ENCODE measurements at regions not wholly inside any gene's neighbourhood (a gene's known extent, or its start where the extent isn't known, plus 50 kb on each side); places are given as distances from the start of the nearest gene placed in this dataset.

- Histone ChIP-seq H3K27ac (no peak overlapping the region), H3K4me3 (no peak overlapping the region)
These were observed 205.4 kb upstream of the CARD18 start for GRCh38 chr11:105344938-105345337.

DNA sequence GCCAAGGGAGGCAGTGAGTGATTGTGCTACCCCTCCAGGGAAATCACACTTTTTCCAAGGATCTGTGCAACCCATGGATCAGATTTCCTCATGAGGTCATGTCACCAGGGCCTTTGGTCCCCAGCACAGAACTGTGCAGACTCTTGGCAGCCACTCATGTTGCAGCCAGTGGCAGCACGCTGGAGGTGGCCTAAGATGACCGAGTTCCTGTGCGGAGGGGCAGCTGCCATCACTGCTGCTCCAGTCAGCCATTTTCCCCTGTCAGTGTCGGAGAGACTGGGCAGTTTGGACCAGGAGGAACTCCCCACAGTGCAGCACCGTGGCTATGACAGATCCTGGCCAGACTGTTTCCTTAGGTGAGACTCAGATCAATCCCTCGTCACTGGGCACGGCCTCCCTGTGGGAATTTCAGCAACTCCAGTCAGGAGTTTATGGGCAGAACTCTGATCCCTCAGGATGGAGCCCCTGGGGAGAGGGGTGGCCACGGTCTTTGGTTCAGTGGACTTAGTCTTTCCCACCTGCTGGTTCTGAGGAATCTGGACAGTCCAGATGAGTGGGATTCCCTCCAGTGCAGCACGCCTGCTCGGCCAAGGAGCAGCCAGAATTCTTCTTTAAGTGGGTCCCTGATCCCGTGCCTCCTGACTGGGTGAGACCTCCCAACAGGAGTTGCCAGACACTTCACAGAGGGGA, 194.6 kb upstream of the CARD18 start:
- no peak overlapping the region for H3K4me3 ChIP-seq
- no peak overlapping the region for H3K27ac ChIP-seq

GRCh38 chr11:105333153-105333552, 193.6 kb upstream of the CARD18 start:
- no peak overlapping the region for H3K27ac ChIP-seq
- no peak overlapping the region for H3K4me3 ChIP-seq

DNA sequence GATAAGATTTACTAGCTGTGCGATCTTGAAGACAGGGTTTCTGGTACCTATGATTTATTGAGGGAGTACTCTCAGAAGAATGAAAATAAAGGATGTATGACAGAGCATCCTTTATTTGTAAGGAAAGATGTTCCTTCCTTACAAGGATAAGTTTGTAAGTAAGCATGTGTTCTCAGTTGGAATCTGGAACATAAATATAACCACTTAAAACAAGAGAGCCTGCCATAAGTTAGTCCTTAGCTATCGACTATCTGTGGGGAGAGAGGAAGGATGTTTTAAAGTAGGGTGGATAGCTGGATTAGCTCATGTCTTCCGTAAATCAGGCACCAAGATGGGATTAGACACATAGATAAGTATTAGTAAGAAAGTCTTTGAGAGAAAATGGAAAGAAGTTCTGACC, 192.6 kb upstream of the CARD18 start:
- Histone ChIP-seq H3K4me3 (no peak overlapping the region), H3K27ac (no peak overlapping the region)

- Histone ChIP-seq H3K27ac (no peak overlapping the region), H3K4me3 (no peak overlapping the region)
These were observed 188.5 kb upstream of the CARD18 start for GRCh38 chr11:105328061-105328460.

GRCh38 chr11:105324156-105324555, 184.6 kb upstream of the CARD18 start:
- Histone ChIP-seq H3K4me3 (no peak overlapping the region), H3K27ac (no peak overlapping the region)

DNA sequence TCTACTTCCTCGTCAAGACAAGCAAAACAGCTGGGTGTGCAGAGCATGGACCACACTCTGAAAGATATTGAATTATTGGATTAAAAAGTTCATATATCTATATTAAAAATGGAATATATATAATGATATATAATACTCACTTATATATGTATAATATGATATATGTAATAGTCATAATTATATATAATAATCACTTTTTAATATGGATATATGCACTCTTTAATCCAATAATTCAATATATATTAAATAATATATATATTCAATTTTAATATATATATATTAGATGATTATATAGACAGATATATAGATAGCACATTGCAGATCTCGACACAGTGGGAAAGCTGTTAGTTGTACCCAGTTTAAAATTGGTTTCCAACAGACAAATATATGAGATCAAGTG, 182.1 kb upstream of the CARD18 start:
- H3K27ac ChIP-seq: no peak overlapping the region
- no peak overlapping the region for H3K4me3 ChIP-seq

- Histone ChIP-seq H3K27ac (no peak overlapping the region), H3K4me3 (no peak overlapping the region)
These were observed 175.7 kb upstream of the CARD18 start for GRCh38 chr11:105315287-105315686.

DNA sequence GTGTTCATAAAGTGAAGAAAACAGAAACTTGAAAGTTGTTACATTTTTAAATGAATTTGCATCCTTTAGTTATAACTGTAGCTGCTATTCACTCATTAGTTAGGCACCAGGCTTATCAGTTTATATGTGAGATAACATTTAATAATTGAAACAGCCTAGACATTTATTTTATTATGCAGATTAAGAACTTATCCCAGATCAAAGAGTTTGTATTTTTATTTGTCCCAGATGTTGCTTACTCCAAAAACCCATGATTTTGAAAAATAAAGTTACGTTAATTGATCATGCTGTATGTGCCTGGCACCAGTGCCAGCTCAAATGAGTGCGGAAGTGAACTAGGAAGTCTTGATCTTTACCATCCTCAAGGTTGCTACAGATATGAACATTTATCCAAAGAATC, 172.7 kb upstream of the CARD18 start:
- H3K4me3 ChIP-seq: no peak overlapping the region
- no peak overlapping the region for H3K27ac ChIP-seq

DNA sequence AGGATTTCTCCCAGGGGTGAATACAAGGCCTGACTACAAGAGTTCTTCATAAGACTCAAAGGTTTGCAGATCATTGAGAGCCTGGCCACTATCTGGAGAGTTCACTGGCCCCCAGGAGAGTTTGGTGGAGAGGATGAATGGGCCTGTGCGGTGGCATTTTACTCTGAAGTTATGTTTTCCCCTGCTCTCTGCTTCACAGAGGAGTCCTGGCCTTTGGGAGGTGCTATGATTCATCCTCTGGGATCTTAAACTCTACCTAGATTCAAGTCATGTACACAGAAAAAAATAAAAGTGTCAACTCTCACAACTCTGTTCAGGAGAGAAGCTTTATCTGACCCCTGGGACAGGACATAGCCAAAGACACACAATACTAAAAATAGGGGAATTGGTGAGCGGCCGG, 159.1 kb upstream of the CARD18 start:
- H3K27ac ChIP-seq: no peak overlapping the region
- no peak overlapping the region for H3K4me3 ChIP-seq

- Histone ChIP-seq H3K27ac (no peak overlapping the region), H3K4me3 (no peak overlapping the region)
These were observed 158.6 kb upstream of the CARD18 start for GRCh38 chr11:105298174-105298573.

- H3K4me3 ChIP-seq: no peak overlapping the region
- no peak overlapping the region for H3K27ac ChIP-seq
These were observed 157.9 kb upstream of the CARD18 start for GRCh38 chr11:105297463-105297862.

DNA sequence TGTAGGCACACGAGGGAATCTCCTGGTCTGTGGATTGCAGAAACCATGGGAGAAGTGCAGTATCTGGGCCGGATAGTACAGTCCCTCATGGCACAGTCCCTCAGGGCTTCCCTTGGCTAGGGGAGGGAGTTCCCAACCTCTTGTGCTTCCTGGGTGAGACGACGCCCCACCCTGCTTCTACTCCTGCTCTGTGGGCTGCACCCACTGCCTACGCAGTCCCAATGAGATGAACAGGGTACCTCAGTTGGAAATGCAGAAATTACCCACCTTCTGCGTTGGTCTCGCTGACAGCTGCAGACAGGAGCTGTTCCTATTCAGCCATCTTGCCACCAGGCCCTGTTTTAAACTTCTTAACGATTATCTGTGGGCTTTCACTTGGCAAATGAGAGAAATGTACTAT, 157.2 kb upstream of the CARD18 start:
- H3K4me3 ChIP-seq: no peak overlapping the region

GRCh38 chr11:105296386-105296785, 156.8 kb upstream of the CARD18 start:
- Histone ChIP-seq H3K27ac (no peak overlapping the region), H3K4me3 (no peak overlapping the region)

More for the DNA sequence above, 157.2 kb upstream of the CARD18 start:
- no peak overlapping the region for H3K27ac ChIP-seq

- no peak overlapping the region for H3K4me3 ChIP-seq
- H3K27ac ChIP-seq: no peak overlapping the region
These were observed 143.1 kb upstream of the CARD18 start for GRCh38 chr11:105282658-105283057.

DNA sequence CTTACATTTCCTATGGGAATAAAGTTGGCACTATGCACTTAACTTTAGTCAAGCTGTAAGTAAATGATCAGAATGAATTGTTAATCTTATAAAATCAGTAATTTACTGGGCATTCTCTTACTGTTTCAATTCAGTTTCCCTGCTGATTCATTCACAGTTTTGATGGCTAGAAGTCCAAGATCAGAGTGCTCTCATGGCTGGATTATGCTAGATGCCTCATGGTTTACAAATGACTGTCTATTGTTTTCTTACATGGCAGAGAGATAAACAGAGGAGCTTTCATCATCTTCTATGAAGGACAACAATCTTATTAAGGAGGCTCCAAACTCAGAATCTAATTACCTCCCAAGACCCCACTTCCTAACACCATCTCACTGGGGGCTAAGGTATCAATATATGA, 135.1 kb upstream of the CARD18 start:
- H3K4me3 ChIP-seq: no peak overlapping the region
- no peak overlapping the region for H3K27ac ChIP-seq

DNA sequence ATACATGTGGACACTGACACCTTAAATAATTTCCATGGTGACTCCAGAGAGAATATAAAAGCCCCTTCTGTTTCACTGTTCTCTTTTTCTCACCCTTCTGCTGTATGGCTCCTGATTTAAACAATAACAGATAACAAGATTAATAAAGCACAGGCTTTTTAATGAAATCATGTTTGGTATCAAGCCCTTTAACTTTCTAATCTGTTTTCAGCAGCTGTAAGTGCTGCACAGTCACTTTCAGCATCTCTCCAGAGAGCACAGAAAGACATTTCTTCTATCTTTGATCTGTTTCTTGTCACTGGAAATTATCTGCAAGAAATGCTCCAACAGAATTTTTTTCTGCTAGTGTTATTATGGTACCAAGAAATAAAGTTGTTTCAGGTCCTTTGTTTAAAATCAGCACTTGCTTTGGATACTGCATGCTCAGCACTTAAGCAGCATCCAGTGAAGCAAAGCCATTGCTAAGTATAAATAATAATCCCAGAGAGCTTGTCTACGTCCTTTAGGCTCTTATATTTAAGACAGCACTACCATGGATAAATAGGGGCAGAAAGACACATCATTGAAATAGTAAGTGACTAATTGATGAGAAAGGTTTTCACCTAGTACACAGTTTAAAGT, 134.2 kb upstream of the CARD18 start:
- H3K4me3 ChIP-seq: no peak overlapping the region
- no peak overlapping the region for H3K27ac ChIP-seq

- no peak overlapping the region for H3K4me3 ChIP-seq
- no peak overlapping the region for H3K27ac ChIP-seq
These were observed 130.3 kb upstream of the CARD18 start for GRCh38 chr11:105269862-105270261.

GRCh38 chr11:105268404-105269062, 129.0 kb upstream of the CARD18 start:
- Histone ChIP-seq H3K4me3 (no peak overlapping the region), H3K27ac (no peak overlapping the region)

GRCh38 chr11:105265845-105266244, 126.3 kb upstream of the CARD18 start:
- no peak overlapping the region for H3K4me3 ChIP-seq
- H3K27ac ChIP-seq: no peak overlapping the region

DNA sequence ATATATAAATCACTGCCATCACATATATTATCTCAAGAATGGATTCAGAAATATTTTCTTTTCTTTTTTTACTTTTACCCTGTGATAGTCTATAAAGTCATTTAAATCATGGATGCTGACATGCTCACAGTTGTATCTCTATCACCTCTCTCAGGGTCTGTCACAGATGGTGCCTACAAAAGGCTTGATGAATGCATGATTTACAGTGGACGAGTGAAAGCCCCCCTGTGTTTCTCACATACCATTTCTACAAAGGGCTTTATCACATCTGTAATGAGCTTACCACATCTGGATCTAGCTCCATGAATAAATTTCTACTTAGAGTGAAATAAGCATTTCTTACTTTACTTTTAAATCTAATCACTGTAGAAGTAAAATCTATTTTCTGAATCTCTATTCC, 121.4 kb upstream of the CARD18 start:
- Histone ChIP-seq H3K27ac (no peak overlapping the region), H3K4me3 (no peak overlapping the region)

Data from skin epidermis (tissue), 12 donors.